H1 (cell line): ENCODE measurements at regions not wholly inside any gene's neighbourhood (a gene's known extent, or its start where the extent isn't known, plus 50 kb on each side); places are given as distances from the start of the nearest gene placed in this dataset.

Experiments
- FOSL1 ChIP-seq: IDR thresholded peaks from 2 replicates; pipeline ENCODE4 v1.6.1; 2011; ENCODE audit warnings: mild to moderate bottlenecking, low read depth, low read length, moderate library complexity; ENCODE audit not compliant: insufficient read depth
- MAFK ChIP-seq: IDR thresholded peaks from 2 replicates; pipeline ENCODE4 v1.6.1; 2012; ENCODE audit warnings: low read depth, mild to moderate bottlenecking, improper control_type of control experiment, low read length

- no peak for TF ChIP-seq MAFK
- TF ChIP-seq FOSL1, result no peak
- TF ChIP-seq, all 59 proteins: peak for 0
Observed at GRCh38 chr2:47249157-47249900, 73.0 kb upstream of the CALM2 start (continued).
